Left ventricle myocardium superior (tissue), 1 donor: ENCODE measurements at regions not wholly inside any gene's neighbourhood (a gene's known extent, or its start where the extent isn't known, plus 50 kb on each side); places are given as distances from the start of the nearest gene placed in this dataset.

Source experiments
- ATAC-seq: fragments of 200-7000 bp; cut with Tn5 transposase; one replicate; pipeline ENCODE4 v1.9.1; 2020; ENCODE audit warnings: mild to moderate bottlenecking, moderate library complexity
- DNase-seq: peaks from one replicate; pipeline ENCODE4 v3.0.0-alpha.2; 2020
- intact Hi-C: fragments of 100-400 bp; cut with micrococcal nuclease; formaldehyde crosslinking; loops from one replicate; pipeline ENCODE4 v1.11.0; 2022
- donor health status: DM: no; HTN: yes; CAD: no; lungs with severe emphysema.

- no peak for DNase-seq
- ATAC-seq = no peak
- intact Hi-C loops = no loop called here
Measured at GRCh38 chr3:124402791-124403190, 327.5 kb upstream of the UMPS start.

GRCh38 chr3:124404621-124405020, 325.6 kb upstream of the UMPS start:
- ATAC-seq = no peak
- intact Hi-C loops = no loop called here

GRCh38 chr3:124407260-124407659, 323.0 kb upstream of the UMPS start:
- no peak for ATAC-seq
- no peak for DNase-seq
- intact Hi-C loops = no loop called here

More at GRCh38 chr3:124404621-124405020, 325.6 kb upstream of the UMPS start:
- DNase-seq = no peak

- DNase-seq (no peak), ATAC-seq (peak; percentile 65)
- intact Hi-C loops = no loop called here
Measured at GRCh38 chr3:124409650-124410275, 320.5 kb upstream of the UMPS start.

- intact Hi-C loops = no loop called here
- ATAC-seq = no peak
Measured at GRCh38 chr3:124410471-124410870, 319.8 kb upstream of the UMPS start.

GRCh38 chr3:124411728-124412127, 318.5 kb upstream of the UMPS start:
- DNase-seq = no peak
- ATAC-seq = no peak
- intact Hi-C loops = no loop called here

More at GRCh38 chr3:124410471-124410870, 319.8 kb upstream of the UMPS start:
- no peak for DNase-seq

GRCh38 chr3:124412644-124413043, 317.6 kb upstream of the UMPS start:
- ATAC-seq (no peak), DNase-seq (no peak)
- intact Hi-C loops = no loop called here

- DNase-seq (no peak), ATAC-seq (no peak)
- intact Hi-C loops = no loop called here
Measured at GRCh38 chr3:124413393-124413792, 316.9 kb upstream of the UMPS start.

GRCh38 chr3:124413989-124414598, 316.2 kb upstream of the UMPS start:
- intact Hi-C loops = no loop called here
- DNase-seq (no peak), ATAC-seq (peak; percentile 29)

GRCh38 chr3:124415446-124415960, 314.7 kb upstream of the UMPS start:
- intact Hi-C loops = no loop called here
- ATAC-seq (no peak), DNase-seq (no peak)

- DNase-seq (no peak), ATAC-seq (peak; percentile 17)
- intact Hi-C loops = no loop called here
Measured at GRCh38 chr3:124419303-124419702, 310.9 kb upstream of the UMPS start.

GRCh38 chr3:124420392-124420791, 309.9 kb upstream of the UMPS start:
- intact Hi-C loops = no loop called here
- ATAC-seq (peak; percentile 71), DNase-seq (no peak)

GRCh38 chr3:124422805-124423204, 307.4 kb upstream of the UMPS start:
- DNase-seq (no peak), ATAC-seq (no peak)
- intact Hi-C loops = no loop called here

GRCh38 chr3:124424396-124424795, 305.9 kb upstream of the UMPS start:
- intact Hi-C loops = no loop called here
- ATAC-seq (no peak), DNase-seq (no peak)

- intact Hi-C loops = no loop called here
- ATAC-seq = no peak
- DNase-seq = no peak
Measured at GRCh38 chr3:124425972-124426371, 304.3 kb upstream of the UMPS start.

- DNase-seq (no peak), ATAC-seq (no peak)
- intact Hi-C loops = no loop called here
Measured at GRCh38 chr3:124428372-124429128, 301.7 kb upstream of the UMPS start.

- intact Hi-C loops = no loop called here
- ATAC-seq = no peak
- DNase-seq = no peak
Measured at GRCh38 chr3:124429129-124429815, 301.0 kb upstream of the UMPS start.

- ATAC-seq (no peak), DNase-seq (no peak)
- intact Hi-C loops = no loop called here
Measured at GRCh38 chr3:124431331-124431994, 298.8 kb upstream of the UMPS start.

GRCh38 chr3:124434176-124434575, 296.1 kb upstream of the UMPS start:
- DNase-seq (no peak), ATAC-seq (no peak)

More at GRCh38 chr3:124434176-124434575, 296.1 kb upstream of the UMPS start:
- intact Hi-C loops = no loop called here
